GM12878 (cell line): ENCODE measurements at regions not wholly inside any gene's neighbourhood (a gene's known extent, or its start where the extent isn't known, plus 50 kb on each side); places are given as distances from the start of the nearest gene placed in this dataset.

ENCODE experiments used
- ATAC-seq: fragments of 200-7000 bp; cut with Tn5 transposase; 3 replicates; pipeline ENCODE4 v1.9.1; 2020; ENCODE audit warnings: mild to moderate bottlenecking, moderate library complexity
- BruUV-seq: library from RNA; stranded (reverse); fragments of 400-500 nt; replicated peaks from 2 replicates; lab custom pipeline; 2021; lab: Mats Ljungman, UMichigan
- CTCF ChIA-PET: fragments of 300-600 bp; sonication (Branson Sonifier 250); formaldehyde crosslinking; extraction: SDS; loops from one replicate; lab custom pipeline; 2021; ENCODE audit warnings: inconsistent platforms; lab: Yijun Ruan, JAX
- POLR2A ChIA-PET: fragments of 350-600 bp; formaldehyde crosslinking; extraction: SDS; loops from one replicate; lab custom pipeline; 2021; ENCODE audit warnings: inconsistent platforms; lab: Charles Lee
- RAD21 ChIA-PET: fragments of 300-600 bp; sonication (Branson Sonifier 250); formaldehyde crosslinking; loops from one replicate; lab custom pipeline; 2023; ENCODE audit warnings: antibody characterized with exemption; ENCODE audit not compliant: unreplicated experiment; lab: Charles Lee
- SMC1A ChIA-PET: fragments of 300-600 bp; sonication (Branson Sonifier 250); formaldehyde crosslinking; loops from one replicate; lab custom pipeline; 2023; ENCODE audit not compliant: unreplicated experiment, uncharacterized antibody; lab: Charles Lee
- DNase-seq: peaks from one replicate; pipeline ENCODE4 v3.0.0-alpha.2; 2011; ENCODE audit warnings: low read depth, low spot score
- FAIRE-seq: peaks from 3 replicates; lab custom pipeline; 2011; peaks lifted over from hg19 to GRCh38; lab: Jason Lieb, UNC
- H2AFZ ChIP-seq: 2 replicates; pipeline ENCODE4 v1.6.0; 2011; ENCODE audit warnings: low read depth, low read length, control low read depth; ENCODE audit not compliant: control insufficient read depth
- H3K27ac ChIP-seq: 2 replicates; pipeline ENCODE4 v1.5.1; 2011; ENCODE audit warnings: control low read depth; ENCODE audit not compliant: control insufficient read depth, insufficient read depth
- H3K27me3 ChIP-seq, 2 experiments: replicated peaks in 1 of 2; 2 replicates each; pipeline versions ENCODE4 v1.6.0 to v1.6.1; 2011; ENCODE audit warnings: low read length in 1 of 2; ENCODE audit not compliant: control insufficient read depth in 2 of 2, insufficient read depth in 2 of 2
- H3K36me3 ChIP-seq, 2 experiments: 2 replicates each; pipeline ENCODE4 v1.5.1; 2011; ENCODE audit warnings: low read length in 1 of 2; ENCODE audit not compliant: control insufficient read depth in 2 of 2, insufficient read depth in 2 of 2
- H3K4me1 ChIP-seq: 2 replicates; pipeline ENCODE4 v1.6.1; 2011; ENCODE audit warnings: mild to moderate bottlenecking, low read length, moderate library complexity, mixed read lengths; ENCODE audit not compliant: control insufficient read depth, insufficient read depth
- H3K4me2 ChIP-seq: 2 replicates; pipeline ENCODE4 v1.6.0; 2011; ENCODE audit warnings: control low read depth; ENCODE audit not compliant: control insufficient read depth, insufficient read depth
- H3K4me3 ChIP-seq: fragments of 200-600 bp; sonication (generic); 2 replicates; pipeline ENCODE4 v1.5.1; 2016
- H3K79me2 ChIP-seq: 2 replicates; pipeline ENCODE4 v1.6.0; 2011; ENCODE audit warnings: low read length; ENCODE audit not compliant: control insufficient read depth, insufficient read depth
- H3K9ac ChIP-seq: 2 replicates; pipeline ENCODE4 v1.8.0; 2011; ENCODE audit warnings: low read length, control low read depth, mixed read lengths; ENCODE audit not compliant: control insufficient read depth, insufficient read depth
- H3K9me3 ChIP-seq: replicated peaks from 3 replicates; pipeline ENCODE4 v1.5.1; 2011; ENCODE audit warnings: mild to moderate bottlenecking, low read length; ENCODE audit not compliant: control insufficient read depth, insufficient read depth
- H4K20me1 ChIP-seq: 2 replicates; pipeline ENCODE4 v1.6.0; 2011; ENCODE audit not compliant: control insufficient read depth, insufficient read depth
- BCL11A ChIP-seq: IDR thresholded peaks from 2 replicates; pipeline ENCODE4 v1.6.1; 2011; ENCODE audit warnings: low read depth, low read length
- BRCA1 ChIP-seq: IDR thresholded peaks from 2 replicates; pipeline ENCODE4 v1.6.1; 2011; ENCODE audit warnings: low read depth, low read length, improper control_type of control experiment
- CBX3 ChIP-seq: fragments of 200-600 bp; sonication (generic); IDR thresholded peaks from 2 replicates; pipeline ENCODE4 v1.6.1; 2016; ENCODE audit warnings: low read depth, borderline replicate concordance
- CEBPB ChIP-seq, 2 experiments: fragments of 150-350 bp in 1 of 2; IDR thresholded peaks; 2 replicates each; pipeline ENCODE4 v1.6.1; 2012 to 2014; ENCODE audit warnings: low read depth in 2 of 2, low read length in 2 of 2, borderline replicate concordance in 1 of 2, inconsistent platforms in 1 of 2
- CHD1 ChIP-seq: IDR thresholded peaks from 2 replicates; pipeline ENCODE4 v1.6.1; 2012; ENCODE audit warnings: low read depth, low read length, improper control_type of control experiment
- DPF2 ChIP-seq: fragments of 450-650 bp; IDR thresholded peaks from 2 replicates; pipeline ENCODE4 v1.6.1; 2017; ENCODE audit warnings: mild to moderate bottlenecking
- EZH2 ChIP-seq: IDR thresholded peaks from 2 replicates; pipeline ENCODE4 v1.6.1; 2012; ENCODE audit warnings: low read depth, mild to moderate bottlenecking, control low read depth, inconsistent platforms, low read length, borderline replicate concordance; ENCODE audit not compliant: control insufficient read depth
- HDGF ChIP-seq: fragments of 450-650 bp; IDR thresholded peaks from 2 replicates; pipeline ENCODE4 v1.6.1; 2016; ENCODE audit warnings: antibody characterized with exemption
- MTA2 ChIP-seq: fragments of 450-650 bp; IDR thresholded peaks from 2 replicates; pipeline ENCODE4 v1.6.1; 2016; ENCODE audit warnings: low read depth, mild to moderate bottlenecking, moderate library complexity
- PAX5 ChIP-seq: IDR thresholded peaks from 2 replicates; pipeline ENCODE4 v1.6.1; 2011; ENCODE audit warnings: low read depth, low read length, borderline replicate concordance
- PML ChIP-seq: IDR thresholded peaks from 2 replicates; pipeline ENCODE4 v1.6.1; 2012; ENCODE audit warnings: low read length, inconsistent platforms
- POLR2AphosphoS2 ChIP-seq: IDR thresholded peaks from 2 replicates; pipeline ENCODE4 v1.6.1; 2011; ENCODE audit warnings: low read depth, mild to moderate bottlenecking, low read length, improper control_type of control experiment, moderate library complexity
- SIN3A ChIP-seq: IDR thresholded peaks from 2 replicates; pipeline ENCODE4 v1.6.1; 2012; ENCODE audit warnings: low read depth, low read length, improper control_type of control experiment
- WGBS: methylation state at CpG from one replicate; pipeline ENCODE4 v1.1.6; 2016; ENCODE audit warnings: low lambda C conversion rate; ENCODE audit not compliant: insufficient replicate concordance, insufficient coverage; ENCODE audit errors: missing lambda C conversion rate; 5-methylcytosine and 5-hydroxymethylcytosine counted together
- in situ Hi-C: fragments of 300-500 bp; cut with MboI; formaldehyde crosslinking; loops from 9 replicates; pipeline ENCODE4 v1.14.3; 2018; ENCODE audit warnings: mixed read lengths
- intact Hi-C: fragments of 100-400 bp; cut with micrococcal nuclease; formaldehyde crosslinking; loops from one replicate; pipeline ENCODE4 v1.14.2; 2022; ENCODE audit not compliant: unreplicated experiment
- TF ChIP-seq, protein P1 (sequence below): IDR thresholded peaks from 2 replicates; pipeline ENCODE4 v1.6.1; 2011; ENCODE audit warnings: mild to moderate bottlenecking, low read depth, low read length, moderate library complexity; ENCODE audit not compliant: insufficient replicate concordance
- TF ChIP-seq, protein P2 (sequence below): fragments of 450-650 bp; IDR thresholded peaks from 2 replicates; pipeline ENCODE4 v1.6.1; 2017; ENCODE audit warnings: mild to moderate bottlenecking
- TF ChIP-seq, protein P3 (sequence below): IDR thresholded peaks from 2 replicates; pipeline ENCODE4 v1.6.1; 2012; ENCODE audit warnings: low read depth, low read length, improper control_type of control experiment
- TF ChIP-seq, protein P4 (sequence below): fragments of 450-650 bp; IDR thresholded peaks from 2 replicates; pipeline ENCODE4 v1.6.1; 2017; ENCODE audit warnings: mild to moderate bottlenecking, moderate library complexity

DNA sequence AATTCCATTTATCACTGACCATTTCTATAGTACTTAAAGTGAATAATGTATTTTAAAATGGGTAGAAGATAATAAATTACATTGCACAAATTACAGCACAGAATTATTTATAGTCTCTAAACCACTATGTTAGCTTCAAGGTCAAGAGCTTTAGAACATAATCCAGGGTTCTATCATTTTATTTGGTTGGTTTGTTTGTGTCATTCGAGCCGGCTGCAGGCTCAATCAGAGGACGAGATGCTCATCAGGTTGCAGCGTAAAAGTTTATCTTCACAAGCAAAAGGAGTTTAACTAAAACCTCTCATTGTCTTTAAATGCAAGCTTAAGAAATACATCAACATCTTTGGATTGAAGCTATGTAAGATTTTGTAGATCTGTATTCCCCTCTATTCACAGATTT lies 523.8 kb downstream of the EFNA5 start (continued):
- TF ChIP-seq, protein P1, sequence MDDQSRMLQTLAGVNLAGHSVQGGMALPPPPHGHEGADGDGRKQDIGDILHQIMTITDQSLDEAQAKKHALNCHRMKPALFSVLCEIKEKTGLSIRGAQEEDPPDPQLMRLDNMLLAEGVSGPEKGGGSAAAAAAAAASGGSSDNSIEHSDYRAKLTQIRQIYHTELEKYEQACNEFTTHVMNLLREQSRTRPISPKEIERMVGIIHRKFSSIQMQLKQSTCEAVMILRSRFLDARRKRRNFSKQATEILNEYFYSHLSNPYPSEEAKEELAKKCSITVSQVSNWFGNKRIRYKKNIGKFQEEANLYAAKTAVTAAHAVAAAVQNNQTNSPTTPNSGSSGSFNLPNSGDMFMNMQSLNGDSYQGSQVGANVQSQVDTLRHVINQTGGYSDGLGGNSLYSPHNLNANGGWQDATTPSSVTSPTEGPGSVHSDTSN = no peak

DNA sequence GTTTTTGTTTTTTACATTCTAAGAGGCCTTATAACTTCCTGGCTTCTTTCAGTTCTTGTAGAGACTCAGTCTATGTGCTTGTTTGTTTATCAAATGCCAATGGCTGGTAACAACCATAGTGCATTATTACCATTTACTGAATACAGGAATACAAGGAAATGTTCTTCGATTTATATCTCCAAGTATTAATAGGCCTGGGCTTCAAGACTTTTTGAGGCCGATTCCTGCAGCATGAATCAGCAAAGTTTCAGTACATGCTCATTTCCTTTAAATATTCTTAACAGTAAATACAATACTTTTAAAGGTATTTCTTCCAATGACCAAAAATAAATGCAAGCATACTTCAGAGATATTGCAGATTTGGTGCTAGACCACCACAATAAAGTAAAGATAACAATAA lies 535.3 kb downstream of the EFNA5 start:
- H3K9me3 ChIP-seq = no peaks in the 10 kb centered on the region
- ChIA-PET POLR2A (no interaction called here), RAD21 (no interaction called here), CTCF (interaction anchor here (1.0 to 1.3 kb wide), 2 partner anchors 9 to 39 kb away, joined by 3 to 5 read pairs; no protein-coding TSS in a partner anchor), SMC1A (interaction anchor here (0.6 to 1.5 kb wide), 4 partner anchors 12 to 48 kb away, joined by 3 to 5 read pairs (median 4); no protein-coding TSS in a partner anchor)
- no peaks in the 10 kb centered on the region for H3K4me1 ChIP-seq
- H3K9ac ChIP-seq = no peak overlapping the region
- ATAC-seq (no peak), DNase-seq (no peak), FAIRE-seq (no peak)
- WGBS = 9% methylated on average over 2 of the region's 2 CpGs
- intact Hi-C loops = no loop called here
- no peak overlapping the region for H2AFZ ChIP-seq
- H3K27me3 ChIP-seq = no peaks in the 10 kb centered on the region
- no peaks in the 10 kb centered on the region for H4K20me1 ChIP-seq
- BruUV-seq = no TSS peak
- no peaks in the 10 kb centered on the region for H3K79me2 ChIP-seq
- H3K4me3 ChIP-seq = no peak overlapping the region
- in situ Hi-C loops = no loop called here
- no peak overlapping the region for H3K27ac ChIP-seq
- no peaks in the 10 kb centered on the region for H3K36me3 ChIP-seq
- H3K4me2 ChIP-seq = no peak overlapping the region
- TF ChIP-seq CHD1 = no peak
- TF ChIP-seq, protein P2, sequence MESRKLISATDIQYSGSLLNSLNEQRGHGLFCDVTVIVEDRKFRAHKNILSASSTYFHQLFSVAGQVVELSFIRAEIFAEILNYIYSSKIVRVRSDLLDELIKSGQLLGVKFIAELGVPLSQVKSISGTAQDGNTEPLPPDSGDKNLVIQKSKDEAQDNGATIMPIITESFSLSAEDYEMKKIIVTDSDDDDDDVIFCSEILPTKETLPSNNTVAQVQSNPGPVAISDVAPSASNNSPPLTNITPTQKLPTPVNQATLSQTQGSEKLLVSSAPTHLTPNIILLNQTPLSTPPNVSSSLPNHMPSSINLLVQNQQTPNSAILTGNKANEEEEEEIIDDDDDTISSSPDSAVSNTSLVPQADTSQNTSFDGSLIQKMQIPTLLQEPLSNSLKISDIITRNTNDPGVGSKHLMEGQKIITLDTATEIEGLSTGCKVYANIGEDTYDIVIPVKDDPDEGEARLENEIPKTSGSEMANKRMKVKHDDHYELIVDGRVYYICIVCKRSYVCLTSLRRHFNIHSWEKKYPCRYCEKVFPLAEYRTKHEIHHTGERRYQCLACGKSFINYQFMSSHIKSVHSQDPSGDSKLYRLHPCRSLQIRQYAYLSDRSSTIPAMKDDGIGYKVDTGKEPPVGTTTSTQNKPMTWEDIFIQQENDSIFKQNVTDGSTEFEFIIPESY = no peak
- TF ChIP-seq, protein P3, sequence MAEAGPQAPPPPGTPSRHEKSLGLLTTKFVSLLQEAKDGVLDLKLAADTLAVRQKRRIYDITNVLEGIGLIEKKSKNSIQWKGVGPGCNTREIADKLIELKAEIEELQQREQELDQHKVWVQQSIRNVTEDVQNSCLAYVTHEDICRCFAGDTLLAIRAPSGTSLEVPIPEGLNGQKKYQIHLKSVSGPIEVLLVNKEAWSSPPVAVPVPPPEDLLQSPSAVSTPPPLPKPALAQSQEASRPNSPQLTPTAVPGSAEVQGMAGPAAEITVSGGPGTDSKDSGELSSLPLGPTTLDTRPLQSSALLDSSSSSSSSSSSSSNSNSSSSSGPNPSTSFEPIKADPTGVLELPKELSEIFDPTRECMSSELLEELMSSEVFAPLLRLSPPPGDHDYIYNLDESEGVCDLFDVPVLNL = no peak
- TF ChIP-seq, protein P4, sequence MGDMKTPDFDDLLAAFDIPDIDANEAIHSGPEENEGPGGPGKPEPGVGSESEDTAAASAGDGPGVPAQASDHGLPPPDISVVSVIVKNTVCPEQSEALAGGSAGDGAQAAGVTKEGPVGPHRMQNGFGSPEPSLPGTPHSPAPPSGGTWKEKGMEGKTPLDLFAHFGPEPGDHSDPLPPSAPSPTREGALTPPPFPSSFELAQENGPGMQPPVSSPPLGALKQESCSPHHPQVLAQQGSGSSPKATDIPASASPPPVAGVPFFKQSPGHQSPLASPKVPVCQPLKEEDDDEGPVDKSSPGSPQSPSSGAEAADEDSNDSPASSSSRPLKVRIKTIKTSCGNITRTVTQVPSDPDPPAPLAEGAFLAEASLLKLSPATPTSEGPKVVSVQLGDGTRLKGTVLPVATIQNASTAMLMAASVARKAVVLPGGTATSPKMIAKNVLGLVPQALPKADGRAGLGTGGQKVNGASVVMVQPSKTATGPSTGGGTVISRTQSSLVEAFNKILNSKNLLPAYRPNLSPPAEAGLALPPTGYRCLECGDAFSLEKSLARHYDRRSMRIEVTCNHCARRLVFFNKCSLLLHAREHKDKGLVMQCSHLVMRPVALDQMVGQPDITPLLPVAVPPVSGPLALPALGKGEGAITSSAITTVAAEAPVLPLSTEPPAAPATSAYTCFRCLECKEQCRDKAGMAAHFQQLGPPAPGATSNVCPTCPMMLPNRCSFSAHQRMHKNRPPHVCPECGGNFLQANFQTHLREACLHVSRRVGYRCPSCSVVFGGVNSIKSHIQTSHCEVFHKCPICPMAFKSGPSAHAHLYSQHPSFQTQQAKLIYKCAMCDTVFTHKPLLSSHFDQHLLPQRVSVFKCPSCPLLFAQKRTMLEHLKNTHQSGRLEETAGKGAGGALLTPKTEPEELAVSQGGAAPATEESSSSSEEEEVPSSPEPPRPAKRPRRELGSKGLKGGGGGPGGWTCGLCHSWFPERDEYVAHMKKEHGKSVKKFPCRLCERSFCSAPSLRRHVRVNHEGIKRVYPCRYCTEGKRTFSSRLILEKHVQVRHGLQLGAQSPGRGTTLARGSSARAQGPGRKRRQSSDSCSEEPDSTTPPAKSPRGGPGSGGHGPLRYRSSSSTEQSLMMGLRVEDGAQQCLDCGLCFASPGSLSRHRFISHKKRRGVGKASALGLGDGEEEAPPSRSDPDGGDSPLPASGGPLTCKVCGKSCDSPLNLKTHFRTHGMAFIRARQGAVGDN = no peak
- TF ChIP-seq POLR2AphosphoS2 = no peak
- no peak for TF ChIP-seq MTA2
- TF ChIP-seq BCL11A = no peak
- no peak for TF ChIP-seq CBX3
- no peak for TF ChIP-seq DPF2
- TF ChIP-seq PML = no peak
- no peak for TF ChIP-seq CEBPB (IDR thresholded peaks at IDR 0.05; ENCODE audit: borderline replicate concordance in 1 of 2, low read depth in 2 of 2, low read length in 2 of 2)
- TF ChIP-seq PAX5 = no peak
- TF ChIP-seq SIN3A = no peak
- TF ChIP-seq EZH2 = no peak
- TF ChIP-seq BRCA1 = no peak
- no peak for TF ChIP-seq HDGF
